ENCODE measurements at regions not wholly inside any gene's neighbourhood (a gene's known extent, or its start where the extent isn't known, plus 50 kb on each side); places are given as distances from the start of the nearest gene placed in this dataset.

DNA sequence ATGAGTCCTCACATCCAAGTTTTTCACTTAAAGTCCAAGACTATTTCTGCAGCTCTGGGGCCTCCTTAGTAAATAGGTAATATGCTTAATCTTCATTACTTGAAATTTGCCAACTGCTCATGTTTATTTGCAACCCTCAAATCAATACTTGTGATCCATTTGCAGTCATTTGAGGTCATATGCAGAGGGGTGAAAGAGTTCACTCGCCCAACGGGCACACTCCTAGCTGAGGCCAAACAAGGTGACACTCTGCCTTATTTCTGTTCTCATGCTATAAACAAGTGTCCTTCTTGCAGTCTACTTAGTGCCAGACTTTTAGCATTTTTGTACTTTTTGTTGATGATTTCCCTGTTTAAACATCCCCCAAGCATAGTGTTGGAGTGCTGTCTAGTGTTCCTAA, 409.9 kb downstream of the AEBP2 start:
- Mint-ChIP-seq H3K9me3 (peaks cover 2 to 11% (median 8%) of the 10 kb centered on the region in 7 donors), H3K36me3 (no peaks in the 10 kb centered on the region), H3K4me3 (no peak overlapping the region), H3K27ac (no peak overlapping the region), H3K27me3 (ENCODE audit: low read depth in 3 of 3) (no peaks in the 10 kb centered on the region), H3K4me1 (peaks cover 6% of the 10 kb centered on the region)
- intact Hi-C loops (cut with micrococcal nuclease): no loop called here
- Histone ChIP-seq H3K79me2 (ENCODE audit: insufficient read depth, low read length) (no peaks in the 10 kb centered on the region), H3K4me3 (replicated peaks in 1 of 3; ENCODE audit: low read depth in 2 of 3, low read length in 3 of 3) (no peak overlapping the region), H3K27ac (ENCODE audit: low read depth in 1 of 2, low read length in 2 of 2) (no peak overlapping the region), H2AFZ (ENCODE audit: insufficient read depth, low read depth, low read length, poor library complexity, severe bottlenecking) (no peak overlapping the region), H3K4me1 (ENCODE audit: control insufficient read depth in 1 of 2, insufficient read depth in 2 of 2, low read length in 2 of 2) (no peaks in the 10 kb centered on the region), H3K27me3 (ENCODE audit: control insufficient read depth in 2 of 2, insufficient read depth in 2 of 2, low read length in 2 of 2) (no peaks in the 10 kb centered on the region), H3K4me2 (replicated peaks; ENCODE audit: extremely low read depth, low read length, poor library complexity, severe bottlenecking) (no peak overlapping the region), H3K9me3 (replicated peaks in 1 of 2; ENCODE audit: control insufficient read depth in 1 of 2, insufficient read depth in 1 of 2, low read length in 2 of 2) (peaks cover 0 to 4% of the 10 kb centered on the region in 2 donors), H4K20me1 (ENCODE audit: insufficient read depth, low read length) (no peaks in the 10 kb centered on the region), H3K36me3 (replicated peaks in 1 of 2; ENCODE audit: control insufficient read depth in 1 of 2, insufficient read depth in 2 of 2, low read length in 2 of 2) (no peaks in the 10 kb centered on the region), H3K9ac (ENCODE audit: insufficient read depth, low read length, poor library complexity, severe bottlenecking) (no peak overlapping the region)
- TF ChIP-seq, protein P1, sequence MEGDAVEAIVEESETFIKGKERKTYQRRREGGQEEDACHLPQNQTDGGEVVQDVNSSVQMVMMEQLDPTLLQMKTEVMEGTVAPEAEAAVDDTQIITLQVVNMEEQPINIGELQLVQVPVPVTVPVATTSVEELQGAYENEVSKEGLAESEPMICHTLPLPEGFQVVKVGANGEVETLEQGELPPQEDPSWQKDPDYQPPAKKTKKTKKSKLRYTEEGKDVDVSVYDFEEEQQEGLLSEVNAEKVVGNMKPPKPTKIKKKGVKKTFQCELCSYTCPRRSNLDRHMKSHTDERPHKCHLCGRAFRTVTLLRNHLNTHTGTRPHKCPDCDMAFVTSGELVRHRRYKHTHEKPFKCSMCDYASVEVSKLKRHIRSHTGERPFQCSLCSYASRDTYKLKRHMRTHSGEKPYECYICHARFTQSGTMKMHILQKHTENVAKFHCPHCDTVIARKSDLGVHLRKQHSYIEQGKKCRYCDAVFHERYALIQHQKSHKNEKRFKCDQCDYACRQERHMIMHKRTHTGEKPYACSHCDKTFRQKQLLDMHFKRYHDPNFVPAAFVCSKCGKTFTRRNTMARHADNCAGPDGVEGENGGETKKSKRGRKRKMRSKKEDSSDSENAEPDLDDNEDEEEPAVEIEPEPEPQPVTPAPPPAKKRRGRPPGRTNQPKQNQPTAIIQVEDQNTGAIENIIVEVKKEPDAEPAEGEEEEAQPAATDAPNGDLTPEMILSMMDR (IDR thresholded peaks at IDR 0.05): no peak
- no peak for DNase-seq
- WGBS (ENCODE audit: insufficient coverage): 90% methylated on average over 2 of the region's 2 CpGs

DNA sequence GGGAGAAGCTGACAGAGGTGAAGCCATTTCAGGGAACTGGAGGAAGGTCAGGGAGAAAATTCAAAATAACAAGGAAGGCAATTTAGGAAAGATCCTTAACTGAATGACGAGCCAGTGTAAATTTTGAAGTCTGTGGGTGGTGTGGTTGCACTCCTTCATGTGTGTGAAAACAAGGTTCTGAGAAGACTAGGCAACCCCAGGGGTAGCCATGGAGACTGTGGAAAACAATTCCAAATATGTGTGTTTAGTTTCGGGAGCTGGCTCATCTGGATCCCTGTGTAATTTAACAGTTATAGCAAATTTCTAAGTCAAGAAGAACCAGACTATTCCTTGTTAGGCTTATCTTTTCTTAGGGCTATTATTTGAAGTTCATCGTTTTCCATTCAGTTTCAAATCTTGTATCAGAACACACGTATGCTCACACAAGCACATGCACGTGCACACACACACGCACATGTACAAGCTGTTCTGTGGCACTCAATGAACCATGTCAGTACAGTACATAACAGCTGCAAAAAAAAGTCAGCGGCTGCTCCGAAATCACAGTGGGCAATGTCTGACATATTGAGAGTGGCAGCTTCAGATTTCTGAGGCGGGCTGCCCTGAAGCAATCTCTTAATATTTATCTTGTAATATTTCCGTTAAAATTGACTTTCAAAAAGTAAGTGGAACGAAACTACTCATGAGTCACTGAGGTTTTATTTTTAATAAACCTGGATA, 411.2 kb downstream of the AEBP2 start:
- Histone ChIP-seq H3K9ac (ENCODE audit: insufficient read depth, low read length, poor library complexity, severe bottlenecking) (no peak overlapping the region), H3K27me3 (ENCODE audit: control insufficient read depth in 2 of 2, insufficient read depth in 2 of 2, low read length in 2 of 2) (no peaks in the 10 kb centered on the region), H3K9me3 (replicated peaks in 1 of 2; ENCODE audit: control insufficient read depth in 1 of 2, insufficient read depth in 1 of 2, low read length in 2 of 2) (peaks cover 0 to 4% of the 10 kb centered on the region in 2 donors), H3K36me3 (replicated peaks in 1 of 2; ENCODE audit: control insufficient read depth in 1 of 2, insufficient read depth in 2 of 2, low read length in 2 of 2) (no peaks in the 10 kb centered on the region), H3K4me3 (replicated peaks in 1 of 3; ENCODE audit: low read depth in 2 of 3, low read length in 3 of 3) (no peak overlapping the region), H3K4me2 (replicated peaks; ENCODE audit: extremely low read depth, low read length, poor library complexity, severe bottlenecking) (no peak overlapping the region), H3K4me1 (ENCODE audit: control insufficient read depth in 1 of 2, insufficient read depth in 2 of 2, low read length in 2 of 2) (no peaks in the 10 kb centered on the region), H3K27ac (ENCODE audit: low read depth in 1 of 2, low read length in 2 of 2) (no peak overlapping the region), H4K20me1 (ENCODE audit: insufficient read depth, low read length) (no peaks in the 10 kb centered on the region), H3K79me2 (ENCODE audit: insufficient read depth, low read length) (no peaks in the 10 kb centered on the region), H2AFZ (ENCODE audit: insufficient read depth, low read depth, low read length, poor library complexity, severe bottlenecking) (no peak overlapping the region)
- WGBS (ENCODE audit: insufficient coverage): 87% methylated on average over 5 of the region's 11 CpGs
- Mint-ChIP-seq H3K27me3 (ENCODE audit: low read depth in 3 of 3) (peaks cover 0 to 2% (median 0%) of the 10 kb centered on the region in 3 donors), H3K4me3 (no peak overlapping the region), H3K27ac (no peak overlapping the region), H3K9me3 (peaks cover 2 to 12% (median 8%) of the 10 kb centered on the region in 7 donors), H3K36me3 (no peaks in the 10 kb centered on the region), H3K4me1 (peaks cover 6% of the 10 kb centered on the region)
- TF ChIP-seq, protein P1 (IDR thresholded peaks at IDR 0.05): no peak
- DNase-seq: no peak
- intact Hi-C loops (cut with micrococcal nuclease): no loop called here
